SK-N-MC (cell line): ENCODE measurements at regions not wholly inside any gene's neighbourhood (a gene's known extent, or its start where the extent isn't known, plus 50 kb on each side); places are given as distances from the start of the nearest gene placed in this dataset.

Experiments used
- EZH2 ChIP-seq: fragments of 200-600 bp; sonication (generic); IDR thresholded peaks from one replicate; pipeline ENCODE4 v1.6.1; 2017; ENCODE audit warnings: antibody characterized with exemption
- FOXP2 ChIP-seq: optimal IDR thresholded peaks from 2 replicates; pipeline ENCODE3; 2011; ENCODE audit warnings: mild to moderate bottlenecking, moderate library complexity; ENCODE audit not compliant: insufficient read depth; ENCODE audit errors: extremely low read length, control extremely low read depth
- POLR2AphosphoS5 ChIP-seq: IDR thresholded peaks from 2 replicates; pipeline ENCODE4 v1.6.1; 2012; ENCODE audit warnings: mild to moderate bottlenecking, low read depth, low read length, borderline replicate concordance

GRCh38 chr9:115517335-115518075 is 399.5 kb upstream of the TNC start:
- TF ChIP-seq POLR2AphosphoS5: no peak
- TF ChIP-seq FOXP2: no peak
- no peak for TF ChIP-seq EZH2
